HL-60 (cell line): ENCODE measurements at regions not wholly inside any gene's neighbourhood (a gene's known extent, or its start where the extent isn't known, plus 50 kb on each side); places are given as distances from the start of the nearest gene placed in this dataset.

Source experiments
- DNase-seq, 2 experiments: peaks; one replicate each; pipeline ENCODE4 v3.0.0-alpha.2; 2010 to 2020; ENCODE audit warnings: low read depth in 1 of 2, low spot score in 1 of 2
- H3K27ac ChIP-seq: fragments of 250-450 bp; sonication (Bioruptor Pico); replicated peaks from 2 replicates; pipeline ENCODE4 v1.5.1; 2020; ENCODE audit warnings: mild to moderate bottlenecking, moderate library complexity
- H3K27me3 ChIP-seq: fragments of 250-450 bp; sonication (Bioruptor Pico); 2 replicates; pipeline ENCODE4 v1.5.1; 2021; ENCODE audit warnings: mild to moderate bottlenecking, moderate library complexity; ENCODE audit not compliant: insufficient read depth, poor library complexity, severe bottlenecking
- H3K4me3 ChIP-seq: replicated peaks from 2 replicates; pipeline ENCODE4 v1.5.1; 2011; ENCODE audit warnings: mild to moderate bottlenecking, control low read depth, low read length; ENCODE audit not compliant: insufficient read depth
- CTCF ChIP-seq: IDR thresholded peaks from one replicate; pipeline ENCODE4 v1.5.1; 2011; ENCODE audit warnings: low read length, control low read depth, inconsistent platforms; ENCODE audit not compliant: insufficient read depth
- GABPA ChIP-seq: IDR thresholded peaks from 2 replicates; pipeline ENCODE4 v1.6.1; 2012; ENCODE audit warnings: low read depth
- POLR2AphosphoS5 ChIP-seq: IDR thresholded peaks from 2 replicates; pipeline ENCODE4 v1.6.1; 2012; ENCODE audit warnings: low read depth
- REST ChIP-seq: IDR thresholded peaks from 2 replicates; pipeline ENCODE4 v1.6.1; 2012; ENCODE audit warnings: low read depth; ENCODE audit not compliant: insufficient replicate concordance
- SPI1 ChIP-seq: IDR thresholded peaks from 2 replicates; pipeline ENCODE4 v1.6.1; 2012; ENCODE audit warnings: low read depth, mild to moderate bottlenecking, borderline replicate concordance

- H3K4me3 ChIP-seq: no peak overlapping the region
- no peak overlapping the region for H3K27ac ChIP-seq
- H3K27me3 ChIP-seq: no peaks in the 10 kb centered on the region
- no peak for TF ChIP-seq CTCF
- TF ChIP-seq REST: no peak
- no peak for TF ChIP-seq SPI1
- TF ChIP-seq GABPA: no peak
- TF ChIP-seq POLR2AphosphoS5: no peak
- no peak for DNase-seq
Measured at GRCh38 chr18:25590456-25590855, 238.5 kb upstream of the ZNF521 start.

GRCh38 chr18:25587545-25587944 lies 235.6 kb upstream of the ZNF521 start:
- Histone ChIP-seq H3K27ac (no peak overlapping the region), H3K4me3 (no peak overlapping the region), H3K27me3 (no peaks in the 10 kb centered on the region)
- TF ChIP-seq SPI1: no peak
- TF ChIP-seq REST: no peak
- TF ChIP-seq CTCF: no peak
- no peak for TF ChIP-seq POLR2AphosphoS5
- no peak for TF ChIP-seq GABPA
- DNase-seq: no peak

- Histone ChIP-seq H3K27ac (no peak overlapping the region), H3K27me3 (no peaks in the 10 kb centered on the region), H3K4me3 (no peak overlapping the region)
- TF ChIP-seq REST (no peak), SPI1 (no peak), CTCF (no peak), GABPA (no peak), POLR2AphosphoS5 (no peak)
- DNase-seq: no peak
Measured at GRCh38 chr18:25568986-25569385, 217.0 kb upstream of the ZNF521 start.
